ENCODE measurements at regions not wholly inside any gene's neighbourhood (a gene's known extent, or its start where the extent isn't known, plus 50 kb on each side); places are given as distances from the start of the nearest gene placed in this dataset.

- DNase-seq, result no peak
Observed at GRCh38 chr13:109880371-109881346, 94.3 kb upstream of the IRS2 start.

- no peak for DNase-seq
Observed at GRCh38 chr13:109879338-109879737, 93.0 kb upstream of the IRS2 start.

- DNase-seq, result no peak
Observed at GRCh38 chr13:109877809-109878208, 91.4 kb upstream of the IRS2 start.

- no peak for DNase-seq
Observed at GRCh38 chr13:109875746-109876145, 89.4 kb upstream of the IRS2 start.

GRCh38 chr13:109874484-109875454, 88.4 kb upstream of the IRS2 start:
- DNase-seq, result no peak

GRCh38 chr13:109873351-109874123, 87.2 kb upstream of the IRS2 start:
- DNase-seq, result no peak

- no peak for DNase-seq
Observed at GRCh38 chr13:109872864-109873263, 86.5 kb upstream of the IRS2 start.

GRCh38 chr13:109870696-109871370, 84.5 kb upstream of the IRS2 start:
- no peak for DNase-seq

- no peak for DNase-seq
Observed at GRCh38 chr13:109870274-109870673, 83.9 kb upstream of the IRS2 start.

- DNase-seq, result peak; percentile 97 to 98
Observed at GRCh38 chr13:109869312-109870237, 83.2 kb upstream of the IRS2 start.

GRCh38 chr13:109868578-109869311, 82.4 kb upstream of the IRS2 start:
- DNase-seq, result no peak

GRCh38 chr13:109867766-109868165, 81.4 kb upstream of the IRS2 start:
- no peak for DNase-seq

GRCh38 chr13:109862627-109863026, 76.2 kb upstream of the IRS2 start:
- no peak for DNase-seq

GRCh38 chr13:109859898-109860297, 73.5 kb upstream of the IRS2 start:
- DNase-seq, result no peak

- no peak for DNase-seq
Observed at GRCh38 chr13:109859216-109859835, 72.9 kb upstream of the IRS2 start.

- no peak for DNase-seq
Observed at GRCh38 chr13:109858319-109858718, 71.9 kb upstream of the IRS2 start.

- DNase-seq, result no peak
Observed at GRCh38 chr13:109857803-109858202, 71.4 kb upstream of the IRS2 start.

GRCh38 chr13:109857325-109857724, 70.9 kb upstream of the IRS2 start:
- no peak for DNase-seq

GRCh38 chr13:109856350-109856749, 70.0 kb upstream of the IRS2 start:
- DNase-seq, result no peak

GRCh38 chr13:109853153-109853552, 66.8 kb upstream of the IRS2 start:
- DNase-seq, result no peak
